Vagina (tissue), 2 donors: ENCODE measurements at regions not wholly inside any gene's neighbourhood (a gene's known extent, or its start where the extent isn't known, plus 50 kb on each side); places are given as distances from the start of the nearest gene placed in this dataset.

Experiments
- DNase-seq, 2 donors: peaks; one replicate each; pipeline ENCODE4 v3.0.0-alpha.2; 2017; ENCODE audit errors: extremely low spot score in 2 of 2
- H3K27ac ChIP-seq: fragments of 200-600 bp; sonication (generic); one replicate; pipeline ENCODE4 v1.5.1; 2019
- H3K27me3 ChIP-seq: fragments of 200-600 bp; sonication (generic); one replicate; pipeline ENCODE4 v1.5.1; 2019
- H3K36me3 ChIP-seq, 2 donors: fragments of 200-600 bp; sonication (generic); one replicate each; pipeline ENCODE4 v1.5.1; 2017 to 2019
- H3K4me1 ChIP-seq: fragments of 200-600 bp; sonication (generic); one replicate; pipeline ENCODE4 v1.5.1; 2019
- H3K4me3 ChIP-seq, 2 donors: fragments of 200-600 bp; sonication (generic); 1 replicate in 1 of 2; 2 replicates in 1 of 2; pipeline ENCODE4 v1.5.1; 2016 to 2019
- H3K9me3 ChIP-seq: fragments of 200-600 bp; sonication (generic); one replicate; pipeline ENCODE4 v1.5.1; 2019
- CTCF ChIP-seq, 3 experiments: fragments of 450-650 bp in 2 of 3; fragments of 200-600 bp in 1 of 3; sonication (generic) in 1 of 3; IDR thresholded peaks; one replicate each; pipeline ENCODE4 v1.5.1; 2017 to 2019; ENCODE audit warnings: antibody characterized with exemption in 3 of 3, mild to moderate bottlenecking in 2 of 3, moderate library complexity in 2 of 3
- POLR2A ChIP-seq, 2 donors: fragments of 450-650 bp; IDR thresholded peaks; one replicate each; pipeline ENCODE4 v1.6.1; 2017; ENCODE audit warnings: antibody characterized with exemption in 2 of 2, mild to moderate bottlenecking in 2 of 2, moderate library complexity in 2 of 2
- POLR2AphosphoS5 ChIP-seq, 2 donors: sonication (generic); formaldehyde crosslinking; IDR thresholded peaks; one replicate each; pipeline ENCODE4 v1.9.0; 2017; ENCODE audit warnings: antibody characterized with exemption in 2 of 2, mild to moderate bottlenecking in 2 of 2, low read depth in 1 of 2; ENCODE audit not compliant: insufficient read depth in 1 of 2
- intact Hi-C: fragments of 100-400 bp; cut with DNase I; formaldehyde crosslinking; loops from one replicate; pipeline ENCODE4 v1.15.1; 2023

- H3K4me1 ChIP-seq: no peaks in the 10 kb centered on the region
- H3K9me3 ChIP-seq: no peaks in the 10 kb centered on the region
- DNase-seq: no peak
- intact Hi-C loops: no loop called here
- H3K27me3 ChIP-seq: no peaks in the 10 kb centered on the region
- no peak overlapping the region for H3K4me3 ChIP-seq
- TF ChIP-seq POLR2A (IDR thresholded peaks at IDR 0.05): no peak
- no peak for TF ChIP-seq POLR2AphosphoS5 (IDR thresholded peaks at IDR 0.05; ENCODE audit: insufficient read depth in 1 of 2, low read depth in 1 of 2)
- TF ChIP-seq CTCF (IDR thresholded peaks at IDR 0.05): no peak
- no peaks in the 10 kb centered on the region for H3K36me3 ChIP-seq
- no peak overlapping the region for H3K27ac ChIP-seq
Measured at GRCh38 chr13:65530688-65531087, 1699.4 kb downstream of the PCDH9 start.

GRCh38 chr13:65529541-65529940, 1700.6 kb downstream of the PCDH9 start:
- no peak overlapping the region for H3K27ac ChIP-seq
- intact Hi-C loops: no loop called here
- H3K4me3 ChIP-seq: no peak overlapping the region
- H3K9me3 ChIP-seq: no peaks in the 10 kb centered on the region
- TF ChIP-seq POLR2A (IDR thresholded peaks at IDR 0.05) (no peak), CTCF (IDR thresholded peaks at IDR 0.05) (no peak), POLR2AphosphoS5 (IDR thresholded peaks at IDR 0.05; ENCODE audit: insufficient read depth in 1 of 2, low read depth in 1 of 2) (no peak)
- DNase-seq: no peak
- no peaks in the 10 kb centered on the region for H3K36me3 ChIP-seq
- H3K27me3 ChIP-seq: no peaks in the 10 kb centered on the region
- H3K4me1 ChIP-seq: no peaks in the 10 kb centered on the region

- Histone ChIP-seq H3K4me1 (no peaks in the 10 kb centered on the region), H3K27me3 (no peaks in the 10 kb centered on the region)
- no peak for DNase-seq
Measured at GRCh38 chr13:65508745-65509144, 1721.4 kb downstream of the PCDH9 start.

GRCh38 chr13:65508338-65508737, 1721.8 kb downstream of the PCDH9 start:
- DNase-seq: no peak
- TF ChIP-seq POLR2A (IDR thresholded peaks at IDR 0.05) (no peak), CTCF (IDR thresholded peaks at IDR 0.05) (no peak), POLR2AphosphoS5 (IDR thresholded peaks at IDR 0.05; ENCODE audit: insufficient read depth in 1 of 2, low read depth in 1 of 2) (no peak)
- Histone ChIP-seq H3K4me3 (no peak overlapping the region), H3K4me1 (no peaks in the 10 kb centered on the region), H3K27ac (no peak overlapping the region), H3K9me3 (no peaks in the 10 kb centered on the region), H3K36me3 (no peaks in the 10 kb centered on the region), H3K27me3 (no peaks in the 10 kb centered on the region)
- intact Hi-C loops: no loop called here

More at GRCh38 chr13:65508745-65509144, 1721.4 kb downstream of the PCDH9 start:
- Histone ChIP-seq H3K27ac (no peak overlapping the region), H3K9me3 (no peaks in the 10 kb centered on the region), H3K4me3 (no peak overlapping the region), H3K36me3 (no peaks in the 10 kb centered on the region)
- TF ChIP-seq CTCF (IDR thresholded peaks at IDR 0.05) (no peak), POLR2AphosphoS5 (IDR thresholded peaks at IDR 0.05; ENCODE audit: insufficient read depth in 1 of 2, low read depth in 1 of 2) (no peak), POLR2A (IDR thresholded peaks at IDR 0.05) (no peak)
- intact Hi-C loops: no loop called here

GRCh38 chr13:65505941-65506340, 1724.2 kb downstream of the PCDH9 start:
- no peaks in the 10 kb centered on the region for H3K4me1 ChIP-seq
- no peaks in the 10 kb centered on the region for H3K27me3 ChIP-seq
- no peaks in the 10 kb centered on the region for H3K36me3 ChIP-seq
- H3K4me3 ChIP-seq: no peak overlapping the region
- intact Hi-C loops: no loop called here
- TF ChIP-seq POLR2AphosphoS5 (IDR thresholded peaks at IDR 0.05; ENCODE audit: insufficient read depth in 1 of 2, low read depth in 1 of 2) (no peak), CTCF (IDR thresholded peaks at IDR 0.05) (no peak), POLR2A (IDR thresholded peaks at IDR 0.05) (no peak)
- H3K9me3 ChIP-seq: no peaks in the 10 kb centered on the region
- no peak overlapping the region for H3K27ac ChIP-seq
- DNase-seq: no peak
